Duodenal mucosa (tissue), 2 donors: ENCODE measurements at regions not wholly inside any gene's neighbourhood (a gene's known extent, or its start where the extent isn't known, plus 50 kb on each side); places are given as distances from the start of the nearest gene placed in this dataset.

Source experiments
- H3K27ac ChIP-seq: one replicate; pipeline ENCODE4 v1.7.0; 2013; ENCODE audit warnings: low read depth, low read length
- H3K27me3 ChIP-seq, 2 donors: one replicate each; pipeline ENCODE4 v1.7.0; 2013; ENCODE audit warnings: low read length in 2 of 2, control low read depth in 1 of 2; ENCODE audit not compliant: insufficient read depth in 2 of 2, control insufficient read depth in 1 of 2
- H3K36me3 ChIP-seq, 2 donors: one replicate each; pipeline ENCODE4 v1.7.0; 2013; ENCODE audit warnings: low read length in 2 of 2, control low read depth in 1 of 2; ENCODE audit not compliant: insufficient read depth in 2 of 2, control insufficient read depth in 1 of 2
- H3K4me1 ChIP-seq, 2 donors: one replicate each; pipeline ENCODE4 v1.7.0; 2013; ENCODE audit warnings: low read length in 2 of 2, control low read depth in 1 of 2; ENCODE audit not compliant: insufficient read depth in 2 of 2, control insufficient read depth in 1 of 2
- H3K4me3 ChIP-seq, 2 donors: one replicate each; pipeline ENCODE4 v1.7.0; 2013; ENCODE audit warnings: low read length in 2 of 2, low read depth in 1 of 2
- H3K9ac ChIP-seq, 2 donors: one replicate each; pipeline ENCODE4 v1.7.0; 2013; ENCODE audit warnings: low read length in 2 of 2, low read depth in 1 of 2
- H3K9me3 ChIP-seq, 2 donors: one replicate each; pipeline ENCODE4 v1.7.0; 2013; ENCODE audit warnings: low read length in 2 of 2, control low read depth in 1 of 2; ENCODE audit not compliant: control insufficient read depth in 1 of 2

GRCh38 chr3:13194285-13195209 lies 121.3 kb upstream of the IQSEC1 start:
- Histone ChIP-seq H3K36me3 (no peaks in the 10 kb centered on the region), H3K4me3 (no peak overlapping the region), H3K4me1 (no peaks in the 10 kb centered on the region), H3K9me3 (no peaks in the 10 kb centered on the region), H3K27me3 (no peaks in the 10 kb centered on the region), H3K27ac (no peak overlapping the region), H3K9ac (no peak overlapping the region)

- H3K27ac ChIP-seq = no peak overlapping the region
- H3K9ac ChIP-seq = no peak overlapping the region
- H3K36me3 ChIP-seq = no peaks in the 10 kb centered on the region
- no peaks in the 10 kb centered on the region for H3K27me3 ChIP-seq
- H3K4me1 ChIP-seq = no peaks in the 10 kb centered on the region
- H3K4me3 ChIP-seq = no peak overlapping the region
- H3K9me3 ChIP-seq = no peaks in the 10 kb centered on the region
These were observed 120.4 kb upstream of the IQSEC1 start for GRCh38 chr3:13193320-13194284.

- Histone ChIP-seq H3K9me3 (peaks cover 0 to 3% of the 10 kb centered on the region in 2 donors), H3K27me3 (no peaks in the 10 kb centered on the region), H3K4me1 (no peaks in the 10 kb centered on the region), H3K36me3 (no peaks in the 10 kb centered on the region), H3K9ac (no peak overlapping the region), H3K4me3 (no peak overlapping the region), H3K27ac (no peak overlapping the region)
These were observed 119.4 kb upstream of the IQSEC1 start for GRCh38 chr3:13192471-13193213.

GRCh38 chr3:13191016-13191415 lies 117.8 kb upstream of the IQSEC1 start:
- no peak overlapping the region for H3K9ac ChIP-seq
- no peaks in the 10 kb centered on the region for H3K4me1 ChIP-seq
- no peaks in the 10 kb centered on the region for H3K36me3 ChIP-seq
- no peaks in the 10 kb centered on the region for H3K27me3 ChIP-seq
- peaks cover 0 to 4% of the 10 kb centered on the region in 2 donors for H3K9me3 ChIP-seq
- no peak overlapping the region for H3K27ac ChIP-seq
- H3K4me3 ChIP-seq = no peak overlapping the region

GRCh38 chr3:13190378-13190765 lies 117.1 kb upstream of the IQSEC1 start:
- Histone ChIP-seq H3K9me3 (peaks cover 0 to 4% of the 10 kb centered on the region in 2 donors), H3K27ac (no peak overlapping the region), H3K9ac (no peak overlapping the region), H3K36me3 (no peaks in the 10 kb centered on the region), H3K4me1 (no peaks in the 10 kb centered on the region), H3K4me3 (no peak overlapping the region), H3K27me3 (no peaks in the 10 kb centered on the region)

GRCh38 chr3:13189639-13190377 lies 116.6 kb upstream of the IQSEC1 start:
- H3K4me3 ChIP-seq = no peak overlapping the region
- H3K27me3 ChIP-seq = no peaks in the 10 kb centered on the region
- H3K9ac ChIP-seq = no peak overlapping the region
- no peaks in the 10 kb centered on the region for H3K4me1 ChIP-seq
- H3K9me3 ChIP-seq = peaks cover 0 to 4% of the 10 kb centered on the region in 2 donors
- H3K27ac ChIP-seq = no peak overlapping the region
- H3K36me3 ChIP-seq = no peaks in the 10 kb centered on the region

GRCh38 chr3:13188975-13189374 lies 115.7 kb upstream of the IQSEC1 start:
- Histone ChIP-seq H3K9ac (no peak overlapping the region), H3K9me3 (peaks cover 0 to 4% of the 10 kb centered on the region in 2 donors), H3K4me3 (no peak overlapping the region), H3K4me1 (no peaks in the 10 kb centered on the region), H3K27ac (no peak overlapping the region), H3K27me3 (no peaks in the 10 kb centered on the region), H3K36me3 (no peaks in the 10 kb centered on the region)

- Histone ChIP-seq H3K4me1 (no peaks in the 10 kb centered on the region), H3K36me3 (no peaks in the 10 kb centered on the region), H3K9ac (no peak overlapping the region), H3K4me3 (no peak overlapping the region), H3K9me3 (peaks cover 0 to 4% of the 10 kb centered on the region in 2 donors), H3K27ac (no peak overlapping the region), H3K27me3 (no peaks in the 10 kb centered on the region)
These were observed 115.1 kb upstream of the IQSEC1 start for GRCh38 chr3:13188181-13188779.

GRCh38 chr3:13187593-13187992 lies 114.4 kb upstream of the IQSEC1 start:
- Histone ChIP-seq H3K27me3 (no peaks in the 10 kb centered on the region), H3K27ac (no peak overlapping the region), H3K4me1 (no peaks in the 10 kb centered on the region), H3K36me3 (no peaks in the 10 kb centered on the region), H3K9ac (no peak overlapping the region), H3K4me3 (no peak overlapping the region), H3K9me3 (peaks cover 0 to 4% of the 10 kb centered on the region in 2 donors)
